HEK293 (cell line): ENCODE measurements at regions not wholly inside any gene's neighbourhood (a gene's known extent, or its start where the extent isn't known, plus 50 kb on each side); places are given as distances from the start of the nearest gene placed in this dataset.
A peak's percentile ranks its signal among the peaks of the same experiment; 100 is the strongest.

Source experiments
- CTCF ChIP-seq: fragments of 450-650 bp; formaldehyde crosslinking; IDR thresholded peaks from 2 replicates; pipeline ENCODE4 v1.5.1; 2016; ENCODE audit warnings: missing biosample characterization, missing genetic modification characterization
- EGR2 ChIP-seq: fragments of 450-650 bp; formaldehyde crosslinking; IDR thresholded peaks from 2 replicates; pipeline ENCODE4 v1.5.1; 2016; ENCODE audit warnings: low read depth, missing biosample characterization, missing genetic modification characterization
- FEZF1 ChIP-seq: fragments of 450-650 bp; formaldehyde crosslinking; IDR thresholded peaks from 2 replicates; pipeline ENCODE4 v1.5.1; 2016; ENCODE audit warnings: missing biosample characterization, missing genetic modification characterization
- GLIS1 ChIP-seq: fragments of 450-650 bp; formaldehyde crosslinking; IDR thresholded peaks from 2 replicates; pipeline ENCODE4 v1.5.1; 2016; ENCODE audit warnings: missing biosample characterization, missing genetic modification characterization
- HOXC10 ChIP-seq: sonication (generic); formaldehyde crosslinking; IDR thresholded peaks from 2 replicates; pipeline ENCODE4 v1.8.1; 2023; ENCODE audit warnings: mild to moderate bottlenecking, missing genetic modification reagents
- HOXD13 ChIP-seq: sonication (generic); formaldehyde crosslinking; IDR thresholded peaks from 2 replicates; pipeline ENCODE4 v1.8.0; 2022; ENCODE audit warnings: missing genetic modification reagents, borderline replicate concordance
- IKZF3 ChIP-seq: fragments of 450-650 bp; IDR thresholded peaks from 2 replicates; pipeline ENCODE4 v1.5.0; 2018; ENCODE audit warnings: missing biosample characterization, mild to moderate bottlenecking, missing genetic modification characterization, moderate library complexity
- KLF17 ChIP-seq: fragments of 450-650 bp; formaldehyde crosslinking; IDR thresholded peaks from 2 replicates; pipeline ENCODE4 v1.5.1; 2016; ENCODE audit warnings: missing biosample characterization, missing genetic modification characterization
- KLF8 ChIP-seq: fragments of 450-650 bp; formaldehyde crosslinking; IDR thresholded peaks from 2 replicates; pipeline ENCODE4 v1.5.1; 2016; ENCODE audit warnings: missing biosample characterization, missing genetic modification characterization
- MZF1 ChIP-seq: fragments of 450-650 bp; formaldehyde crosslinking; IDR thresholded peaks from 2 replicates; pipeline ENCODE4 v1.5.1; 2017; ENCODE audit warnings: missing biosample characterization, missing genetic modification characterization, borderline replicate concordance
- OSR2 ChIP-seq: fragments of 450-650 bp; formaldehyde crosslinking; IDR thresholded peaks from 2 replicates; pipeline ENCODE4 v1.5.1; 2016; ENCODE audit warnings: missing biosample characterization, missing genetic modification characterization
- PRDM6 ChIP-seq: fragments of 450-650 bp; formaldehyde crosslinking; IDR thresholded peaks from 2 replicates; pipeline ENCODE4 v1.5.1; 2017; ENCODE audit warnings: missing biosample characterization, missing genetic modification characterization
- REPIN1 ChIP-seq: fragments of 450-650 bp; formaldehyde crosslinking; IDR thresholded peaks from 2 replicates; pipeline ENCODE4 v1.5.1; 2017; ENCODE audit warnings: missing biosample characterization, missing genetic modification characterization, low read depth
- SETDB1 ChIP-seq: IDR thresholded peaks from one replicate; pipeline ENCODE4 v1.6.1; 2017; ENCODE audit warnings: mild to moderate bottlenecking, low read length, moderate library complexity, mixed read lengths; ENCODE audit not compliant: insufficient read length
- ZBTB17 ChIP-seq: fragments of 450-650 bp; formaldehyde crosslinking; IDR thresholded peaks from 2 replicates; pipeline ENCODE4 v1.5.1; 2016; ENCODE audit warnings: missing biosample characterization, missing genetic modification characterization
- ZBTB8A ChIP-seq: fragments of 450-650 bp; formaldehyde crosslinking; IDR thresholded peaks from 2 replicates; pipeline ENCODE4 v1.5.1; 2016; ENCODE audit warnings: missing biosample characterization, missing genetic modification characterization
- ZEB2 ChIP-seq: fragments of 450-650 bp; formaldehyde crosslinking; IDR thresholded peaks from 2 replicates; pipeline ENCODE4 v1.5.1; 2016; ENCODE audit warnings: missing biosample characterization, missing genetic modification characterization
- ZNF112 ChIP-seq: fragments of 450-650 bp; formaldehyde crosslinking; IDR thresholded peaks from 2 replicates; pipeline ENCODE4 v1.5.0; 2017; ENCODE audit warnings: missing biosample characterization, missing genetic modification characterization
- ZNF157 ChIP-seq: fragments of 450-650 bp; formaldehyde crosslinking; IDR thresholded peaks from 2 replicates; pipeline ENCODE4 v1.5.1; 2016; ENCODE audit warnings: missing biosample characterization, missing genetic modification characterization
- ZNF175 ChIP-seq: fragments of 450-650 bp; formaldehyde crosslinking; IDR thresholded peaks from 2 replicates; pipeline ENCODE4 v1.5.1; 2016; ENCODE audit warnings: missing biosample characterization, missing genetic modification characterization
- ZNF184 ChIP-seq: fragments of 450-650 bp; IDR thresholded peaks from 2 replicates; pipeline ENCODE4 v1.5.1; 2018; ENCODE audit warnings: missing biosample characterization, mild to moderate bottlenecking, missing genetic modification characterization
- ZNF202 ChIP-seq: fragments of 450-650 bp; formaldehyde crosslinking; IDR thresholded peaks from 2 replicates; pipeline ENCODE4 v1.5.1; 2016; ENCODE audit warnings: missing biosample characterization, missing genetic modification characterization, borderline replicate concordance
- ZNF223 ChIP-seq: fragments of 450-650 bp; formaldehyde crosslinking; IDR thresholded peaks from 2 replicates; pipeline ENCODE4 v1.5.1; 2016; ENCODE audit warnings: missing biosample characterization, missing genetic modification characterization
- ZNF248 ChIP-seq: fragments of 450-650 bp; formaldehyde crosslinking; IDR thresholded peaks from 2 replicates; pipeline ENCODE4 v1.5.1; 2017; ENCODE audit warnings: missing biosample characterization, missing genetic modification characterization
- ZNF324 ChIP-seq: fragments of 450-650 bp; formaldehyde crosslinking; IDR thresholded peaks from 2 replicates; pipeline ENCODE4 v1.5.1; 2016; ENCODE audit warnings: missing biosample characterization, missing genetic modification characterization
- ZNF350 ChIP-seq: fragments of 450-650 bp; formaldehyde crosslinking; IDR thresholded peaks from 2 replicates; pipeline ENCODE4 v1.5.0; 2017; ENCODE audit warnings: missing biosample characterization, mild to moderate bottlenecking, missing genetic modification characterization
- ZNF449 ChIP-seq: fragments of 450-650 bp; formaldehyde crosslinking; IDR thresholded peaks from 2 replicates; pipeline ENCODE4 v1.5.1; 2017; ENCODE audit warnings: missing biosample characterization, mild to moderate bottlenecking, missing genetic modification characterization, moderate library complexity
- ZNF518A ChIP-seq: fragments of 450-650 bp; formaldehyde crosslinking; conservative IDR thresholded peaks from 2 replicates; pipeline ENCODE4 v1.5.1; 2016; ENCODE audit warnings: low read depth, missing biosample characterization, missing genetic modification characterization
- ZNF548 ChIP-seq: fragments of 450-650 bp; formaldehyde crosslinking; IDR thresholded peaks from 2 replicates; pipeline ENCODE4 v1.5.1; 2016; ENCODE audit warnings: missing biosample characterization, missing genetic modification characterization
- ZNF549 ChIP-seq: fragments of 450-650 bp; IDR thresholded peaks from 2 replicates; pipeline ENCODE4 v1.5.1; 2018; ENCODE audit warnings: missing biosample characterization, missing genetic modification characterization, mild to moderate bottlenecking, inconsistent platforms, moderate library complexity
- ZNF624 ChIP-seq: fragments of 450-650 bp; formaldehyde crosslinking; IDR thresholded peaks from 2 replicates; pipeline ENCODE4 v1.5.1; 2017; ENCODE audit warnings: missing biosample characterization, missing genetic modification characterization
- ZNF660 ChIP-seq: fragments of 450-650 bp; IDR thresholded peaks from 2 replicates; pipeline ENCODE4 v1.5.1; 2018; ENCODE audit warnings: missing biosample characterization, mild to moderate bottlenecking, missing genetic modification characterization
- ZNF707 ChIP-seq: fragments of 450-650 bp; formaldehyde crosslinking; IDR thresholded peaks from 2 replicates; pipeline ENCODE4 v1.5.1; 2016; ENCODE audit warnings: missing biosample characterization, missing genetic modification characterization

GRCh38 chr6:115485400-115485799 lies 575.3 kb downstream of the FRK start (continued):
- TF ChIP-seq SETDB1 = no peak
- no peak for TF ChIP-seq ZNF112 (tag by site-specific recombination)
- TF ChIP-seq PRDM6 (tag by site-specific recombination) = peak; percentile 98
- TF ChIP-seq ZBTB17 (tag by site-specific recombination) = peak; percentile 72
- peak; percentile 99 for TF ChIP-seq FEZF1 (tag by site-specific recombination)
- TF ChIP-seq GLIS1 (tag by site-specific recombination) = peak; percentile 97
- peak; percentile 96 for TF ChIP-seq IKZF3 (tag by site-specific recombination)
- TF ChIP-seq ZNF449 (tag by site-specific recombination) = 0 out of 2 replicates have a peak, but pooled peaks have one; percentile 27
- TF ChIP-seq ZNF248 (tag by site-specific recombination) = no peak
- TF ChIP-seq CTCF (tag by site-specific recombination) = no peak
- TF ChIP-seq ZNF518A (tag by site-specific recombination) = peak; percentile 35; the same call in 1 of the 2 replicates
- TF ChIP-seq ZBTB8A (tag by site-specific recombination) = peak; percentile 66
- no peak for TF ChIP-seq ZNF184 (tag by site-specific recombination)
- no peak for TF ChIP-seq HOXC10 (CRISPR knock-in tag)
- TF ChIP-seq ZNF549 = no peak
- no peak for TF ChIP-seq HOXD13 (CRISPR knock-in tag)
- peak; percentile 89 for TF ChIP-seq KLF8 (tag by site-specific recombination)
- peak; percentile 79 for TF ChIP-seq ZNF350 (tag by site-specific recombination)
- no peak for TF ChIP-seq EGR2
- no peak for TF ChIP-seq ZNF660
- no peak for TF ChIP-seq ZNF707 (tag by site-specific recombination)
- TF ChIP-seq OSR2 (tag by site-specific recombination) = peak; percentile 99
- no peak for TF ChIP-seq ZNF624
- no peak for TF ChIP-seq ZNF202 (tag by site-specific recombination)
- TF ChIP-seq REPIN1 (tag by site-specific recombination) = no peak
- no peak for TF ChIP-seq MZF1 (tag by site-specific recombination)
- TF ChIP-seq ZEB2 (tag by site-specific recombination) = peak; percentile 88
- no peak for TF ChIP-seq ZNF548 (tag by site-specific recombination)
- TF ChIP-seq ZNF175 = no peak
- no peak for TF ChIP-seq ZNF223 (tag by site-specific recombination)
- TF ChIP-seq ZNF324 (tag by site-specific recombination) = no peak
- TF ChIP-seq ZNF157 = no peak
- no peak for TF ChIP-seq KLF17 (tag by site-specific recombination)
